ENCODE measurements at regions not wholly inside any gene's neighbourhood (a gene's known extent, or its start where the extent isn't known, plus 50 kb on each side); places are given as distances from the start of the nearest gene placed in this dataset.
A peak's percentile ranks its signal among the peaks of the same experiment; 100 is the strongest.

GRCh38 chr14:101232340-101233020 lies 328.8 kb upstream of the DIO3 start:
- POLR2A ChIA-PET (ENCODE audit: unreplicated experiment) = no interaction called here
- no peak overlapping the region for H3K4ac ChIP-seq (ENCODE audit: low read depth, low read length)
- H3K27me3 ChIP-seq (ENCODE audit: control insufficient read depth, insufficient read depth, low read length) = peaks cover 3% of the 10 kb centered on the region; the same call in 1 of the 2 replicates
- no peak overlapping the region for H2AK5ac ChIP-seq (ENCODE audit: low read depth, low read length)
- H3K23ac ChIP-seq (ENCODE audit: low read depth, low read length) = no peak overlapping the region
- no peak overlapping the region for H3K4me3 ChIP-seq (ENCODE audit: insufficient read depth, low read depth, low read length)
- no peaks in the 10 kb centered on the region for H4K20me1 ChIP-seq (ENCODE audit: insufficient read depth, low read length)
- CTCF ChIA-PET = no interaction called here
- in situ Hi-C loops (cut with MboI; ENCODE audit: low sequenced_read_pairs) (loop anchor here (25.0 kb wide), 2 partner anchors 520 to 820 kb away; no protein-coding TSS in a partner anchor), dilution Hi-C loops (cut with HindIII; ENCODE audit: low sequenced_read_pairs, unreplicated experiment) (no loop called here), intact Hi-C loops (cut with micrococcal nuclease) (loop anchor here (10.0 kb wide), 3 partner anchors 158 to 848 kb away; no protein-coding TSS in a partner anchor)
- no peaks in the 10 kb centered on the region for H3K9me3 ChIP-seq (ENCODE audit: control insufficient read depth, insufficient read depth, low read length)
- TF ChIP-seq FOS (IDR thresholded peaks at IDR 0.05; ENCODE audit: low read depth, low read length) = no peak
- no peak for TF ChIP-seq CHD1 (IDR thresholded peaks at IDR 0.05; ENCODE audit: low read depth, low read length)
- no peak for TF ChIP-seq RCOR1 (IDR thresholded peaks at IDR 0.05; ENCODE audit: insufficient replicate concordance, low read length)
- no peak for TF ChIP-seq RFX5 (IDR thresholded peaks at IDR 0.05; ENCODE audit: low read depth, low read length)
- no peak for TF ChIP-seq SMC3 (IDR thresholded peaks at IDR 0.05; ENCODE audit: low read depth, low read length)
- TF ChIP-seq BHLHE40 (IDR thresholded peaks at IDR 0.05; ENCODE audit: low read depth, low read length) = no peak
- no peak for TF ChIP-seq CEBPB (IDR thresholded peaks at IDR 0.05; ENCODE audit: low read depth, low read length)
- TF ChIP-seq ELK1 (IDR thresholded peaks at IDR 0.05; ENCODE audit: borderline replicate concordance, low read depth, low read length) = no peak
- no peak for TF ChIP-seq POLR2A (IDR thresholded peaks at IDR 0.05; ENCODE audit: low read depth, low read length)
- TF ChIP-seq MXI1 (IDR thresholded peaks at IDR 0.05; ENCODE audit: borderline replicate concordance, low read depth, low read length) = no peak
- no peak for TF ChIP-seq NFE2L2 (IDR thresholded peaks at IDR 0.05; ENCODE audit: low read depth, low read length)
- TF ChIP-seq MAFK (IDR thresholded peaks at IDR 0.05; ENCODE audit: low read depth, low read length) = no peak
- no peak for TF ChIP-seq MAZ (IDR thresholded peaks at IDR 0.05; ENCODE audit: borderline replicate concordance, low read depth, low read length)
- H2BK5ac ChIP-seq (ENCODE audit: low read depth, low read length, poor library complexity, severe bottlenecking) = no peak overlapping the region
- 72% methylated on average over 10 of the region's 21 CpGs; no CpG with 5 or more reads in 1 of the 2 experiments for WGBS, 2 experiments (ENCODE audit: extremely low coverage in 2 of 2, insufficient read length in 1 of 2)
- H3K18ac ChIP-seq (ENCODE audit: low read depth, low read length) = no peak overlapping the region
- no peak overlapping the region for H4K8ac ChIP-seq (ENCODE audit: low read depth in 2 of 2, low read length in 2 of 2)
- peak overlapping the region; percentile 26 for H2AFZ ChIP-seq (replicated peaks; ENCODE audit: low read length, poor library complexity)
- no peak overlapping the region for H4K5ac ChIP-seq (ENCODE audit: low read depth, low read length)
- no peak overlapping the region for H4K91ac ChIP-seq (ENCODE audit: insufficient read depth, low read depth, low read length)
- H2BK20ac ChIP-seq (ENCODE audit: low read depth, low read length) = no peak overlapping the region
- ATAC-seq (ENCODE audit: low read depth) = peak; percentile 31
- no peak overlapping the region for H2BK120ac ChIP-seq (ENCODE audit: low read depth, low read length)
- no peak overlapping the region for H3K14ac ChIP-seq (replicated peaks; ENCODE audit: low read depth, low read length)
- H3K27ac ChIP-seq (ENCODE audit: insufficient read depth, low read length) = no peak overlapping the region
- H3K9me1 ChIP-seq (ENCODE audit: insufficient read depth, low read length) = no peaks in the 10 kb centered on the region
- no peaks in the 10 kb centered on the region for H3K4me1 ChIP-seq (ENCODE audit: control insufficient read depth, insufficient read depth, low read length)
- BruUV-seq (replicated peaks) = no TSS peak
- H3K79me1 ChIP-seq (ENCODE audit: low read depth in 1 of 2, low read length in 2 of 2) = no peaks in the 10 kb centered on the region
- H2AK9ac ChIP-seq (replicated peaks; ENCODE audit: low read depth, low read length, poor library complexity) = no peak overlapping the region
- H3K36me3 ChIP-seq (ENCODE audit: control insufficient read depth, insufficient read depth, low read length) = no peaks in the 10 kb centered on the region
- H3K56ac ChIP-seq (ENCODE audit: extremely low read depth, insufficient read depth, low read length) = no peak overlapping the region
- H3K9ac ChIP-seq (ENCODE audit: low read depth, low read length) = no peak overlapping the region
- DNase-seq = peak; percentile 24
- no peak overlapping the region for H3K4me2 ChIP-seq (ENCODE audit: low read depth, low read length)
- H2BK15ac ChIP-seq (ENCODE audit: low read depth, low read length) = no peak overlapping the region
